ENCODE measurements at regions not wholly inside any gene's neighbourhood (a gene's known extent, or its start where the extent isn't known, plus 50 kb on each side); places are given as distances from the start of the nearest gene placed in this dataset.

- no peak for DNase-seq
Measured at GRCh38 chr2:236720974-236721540, 151.4 kb downstream of the ACKR3 start.

DNA sequence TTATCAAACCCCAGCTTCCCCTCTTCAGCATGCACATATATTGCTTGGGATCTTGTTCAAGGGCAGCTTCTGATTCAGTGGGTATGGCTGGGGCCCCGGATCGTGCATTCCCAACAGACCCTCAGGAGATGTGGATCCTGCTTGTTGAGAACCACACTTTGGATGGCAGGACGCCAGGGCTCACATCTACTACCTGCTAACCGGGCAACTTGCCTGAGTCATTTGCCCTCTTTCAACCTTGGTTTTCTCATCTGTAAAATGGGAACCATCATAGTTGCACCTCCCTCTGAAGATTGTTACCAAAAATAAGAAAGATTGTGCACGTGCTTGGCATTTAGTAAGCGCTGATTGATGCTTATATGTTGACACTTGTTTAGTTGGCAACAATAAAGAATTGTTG is 154.6 kb downstream of the ACKR3 start:
- no peak for DNase-seq

DNA sequence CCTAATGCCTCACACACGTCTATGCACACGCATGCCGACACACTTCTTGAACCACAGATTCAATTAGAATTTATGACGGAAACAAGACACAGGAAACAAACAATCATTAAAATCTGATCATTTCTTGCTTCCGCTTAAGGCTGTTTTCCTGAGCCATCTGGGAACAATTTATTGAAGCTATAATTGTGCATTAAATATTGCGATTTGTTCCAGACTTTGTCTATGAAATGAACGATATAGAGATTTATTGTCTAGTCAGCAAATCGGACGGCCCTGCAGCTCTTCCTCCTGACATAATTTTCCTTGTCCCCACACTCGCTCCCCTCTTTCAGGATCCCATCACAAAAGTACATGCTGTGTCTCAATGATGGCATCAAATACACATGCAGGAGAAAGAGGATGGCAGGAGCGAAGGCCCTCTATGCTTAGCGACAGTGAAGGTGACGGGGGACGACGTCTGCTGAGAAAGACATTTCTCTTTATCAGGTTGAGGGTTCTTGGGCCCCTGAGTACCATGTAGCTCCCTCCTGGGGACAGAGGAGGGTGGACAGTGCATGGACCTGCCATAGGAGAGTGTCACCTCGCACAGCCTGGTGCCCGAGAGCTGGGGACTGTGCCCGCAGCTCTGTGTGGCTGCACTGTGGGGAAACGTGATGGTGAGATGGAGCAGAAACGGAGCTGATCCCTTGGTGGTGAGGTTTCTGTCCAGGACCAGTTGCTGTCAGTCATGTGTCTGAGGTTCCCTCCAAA is 157.3 kb downstream of the ACKR3 start:
- DNase-seq = no peak

- no peak for DNase-seq
Measured at GRCh38 chr2:236728916-236729670, 159.5 kb downstream of the ACKR3 start.

DNA sequence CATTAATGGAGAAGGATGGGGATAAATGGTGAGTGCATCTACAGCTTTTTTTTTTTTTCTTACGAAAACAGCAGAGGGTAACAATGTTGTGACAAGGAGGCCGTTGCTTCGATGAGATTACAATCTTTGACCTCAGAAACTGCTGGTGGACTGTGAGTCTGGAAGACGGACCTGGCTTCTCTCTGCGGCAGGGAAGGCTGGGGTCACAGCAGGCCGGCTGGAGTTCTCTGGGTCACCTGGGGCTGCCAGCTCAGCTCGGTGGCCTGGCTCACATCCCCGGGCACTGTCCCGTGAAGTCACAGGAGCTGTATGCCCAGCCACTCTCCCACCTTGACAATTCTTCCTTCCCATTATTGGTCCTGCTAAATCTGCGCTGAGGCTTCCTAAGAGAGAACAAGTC is 160.8 kb downstream of the ACKR3 start:
- DNase-seq = no peak

DNA sequence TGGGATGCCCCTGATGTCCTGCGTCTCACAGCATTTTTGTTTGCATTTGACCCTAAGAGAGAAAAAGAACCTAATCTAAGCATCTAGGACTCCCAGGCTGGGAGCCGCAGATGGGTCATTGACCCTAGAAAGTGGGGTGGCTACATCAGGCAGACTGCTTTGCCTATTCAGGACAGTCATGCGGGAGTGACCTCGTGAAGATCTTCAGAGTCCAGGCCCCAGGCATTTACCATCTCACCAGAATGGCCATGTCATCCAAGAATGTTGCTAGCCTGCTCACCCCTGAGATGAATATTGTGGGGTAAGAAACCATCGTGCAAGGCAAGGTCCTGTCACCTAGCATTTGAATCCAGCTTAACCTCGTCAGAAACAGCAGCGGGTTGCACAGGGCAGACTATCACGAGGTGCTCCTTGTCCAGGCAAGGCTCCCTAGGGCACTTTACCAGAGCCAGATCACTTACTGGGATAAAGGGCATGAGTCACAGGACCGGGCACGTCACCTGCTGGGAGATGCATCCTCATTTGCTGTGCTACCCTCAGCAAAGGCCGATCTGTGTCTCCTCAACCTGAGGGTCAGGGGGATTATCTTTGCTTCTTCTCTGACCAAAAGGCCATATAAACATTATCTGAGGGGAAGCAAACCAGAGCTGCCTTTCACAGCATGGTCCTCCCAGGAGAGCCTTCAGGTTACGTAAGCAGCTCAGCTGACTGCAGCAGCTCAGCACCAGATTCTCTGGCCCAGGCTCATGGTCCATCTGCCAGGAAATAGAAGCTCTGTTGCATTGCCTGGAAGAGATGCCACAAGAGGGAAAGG is 162.3 kb downstream of the ACKR3 start:
- DNase-seq = no peak

DNA sequence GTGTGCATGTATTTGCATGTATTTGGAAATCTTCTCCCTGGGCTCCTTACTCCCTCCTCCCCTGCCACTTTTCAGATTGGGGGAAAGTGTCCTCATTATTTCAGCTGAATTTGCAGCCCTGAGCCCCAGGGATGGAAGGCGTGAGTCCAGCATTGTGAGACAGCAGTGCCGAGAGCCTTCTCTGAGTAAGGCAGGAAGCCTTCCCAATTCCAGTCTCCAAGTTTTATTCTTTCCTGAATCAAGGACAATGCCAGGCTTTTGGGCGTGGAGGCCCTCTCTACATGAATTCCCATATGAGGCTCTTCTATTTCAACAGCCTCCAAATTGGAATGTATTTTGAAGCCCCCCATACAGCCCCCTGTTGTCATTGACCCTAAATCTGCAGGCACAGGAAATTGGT is 163.5 kb downstream of the ACKR3 start:
- DNase-seq = no peak

GRCh38 chr2:236735825-236736238 is 166.2 kb downstream of the ACKR3 start:
- DNase-seq = no peak

DNA sequence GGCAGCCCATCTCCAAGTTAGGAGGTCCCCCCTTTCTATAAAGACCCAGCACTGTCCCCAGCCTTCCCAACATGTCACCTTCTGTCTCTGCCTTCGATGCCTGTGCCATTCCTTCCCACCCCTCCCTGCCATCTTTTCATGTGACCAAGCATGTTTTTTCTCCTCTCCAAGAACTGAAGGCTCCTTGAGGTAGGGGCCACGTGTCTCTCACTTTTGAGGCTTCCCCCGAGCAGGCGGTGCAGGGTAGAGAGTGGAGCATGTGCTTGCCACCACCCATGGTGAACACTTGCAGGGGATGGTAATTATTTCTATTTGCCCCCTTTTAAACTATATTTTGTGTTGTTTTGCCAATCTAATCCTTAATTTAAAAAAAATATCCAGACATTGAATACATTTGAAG is 168.4 kb downstream of the ACKR3 start:
- no peak for DNase-seq

DNA sequence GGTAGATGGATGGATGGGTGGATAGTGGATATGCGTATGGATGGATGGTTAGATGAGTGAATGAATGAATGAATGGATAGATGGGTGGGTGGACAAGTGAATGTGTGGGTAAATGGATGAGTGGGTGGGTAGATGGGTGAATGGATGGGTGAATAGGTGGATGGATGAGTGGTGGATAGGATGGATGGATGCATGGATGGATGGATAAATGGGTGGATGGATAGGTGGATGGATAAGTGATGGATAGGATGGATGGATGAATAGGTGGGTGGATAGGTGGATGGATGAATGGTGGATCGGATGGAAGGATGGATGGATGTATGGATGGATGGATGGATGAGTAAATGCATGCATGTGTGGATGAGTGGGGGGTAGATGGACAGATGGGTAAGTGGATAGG is 169.3 kb downstream of the ACKR3 start:
- DNase-seq = no peak

DNA sequence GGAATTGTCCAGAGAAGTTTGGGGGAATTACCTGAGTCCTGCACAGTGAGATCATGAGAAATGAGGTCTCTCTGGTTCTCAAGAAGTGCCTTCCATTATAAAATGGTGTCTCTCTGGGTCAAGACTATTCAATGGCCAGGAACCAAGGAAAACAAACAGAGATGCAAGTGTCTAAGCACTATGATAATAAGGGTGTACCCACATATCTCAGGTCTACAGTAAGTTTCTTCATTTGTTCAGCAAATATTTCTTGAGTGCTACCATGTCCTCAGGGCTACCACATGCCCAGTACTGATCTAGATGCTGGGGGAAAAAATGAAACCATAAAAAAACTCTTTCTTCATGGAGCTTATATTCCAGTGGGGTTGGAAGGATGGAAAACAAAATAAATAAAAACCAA is 170.0 kb downstream of the ACKR3 start:
- DNase-seq = no peak

DNA sequence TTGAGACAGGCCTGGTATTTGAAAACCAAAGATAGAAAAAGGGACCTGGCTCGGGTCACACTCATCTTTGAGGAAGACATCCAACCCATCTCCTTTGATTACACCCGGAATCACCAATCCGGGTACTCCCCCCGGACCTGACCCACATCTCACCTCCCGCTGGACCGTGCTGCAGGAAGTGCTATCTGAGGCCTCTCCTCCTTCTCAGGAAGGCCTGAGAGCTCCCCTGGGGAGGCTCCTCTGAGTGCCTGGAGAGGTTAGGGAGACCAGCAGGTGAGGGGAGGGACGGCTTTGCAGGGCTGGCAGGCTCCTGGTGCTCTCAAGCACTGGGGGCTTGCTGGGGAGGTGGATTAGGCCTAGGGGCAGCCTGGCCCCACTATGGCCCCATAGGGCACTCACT is 170.9 kb downstream of the ACKR3 start:
- no peak for DNase-seq

GRCh38 chr2:236743039-236743920 is 173.7 kb downstream of the ACKR3 start:
- no peak for DNase-seq

- DNase-seq = no peak
Measured at GRCh38 chr2:236743921-236744280, 174.3 kb downstream of the ACKR3 start.

DNA sequence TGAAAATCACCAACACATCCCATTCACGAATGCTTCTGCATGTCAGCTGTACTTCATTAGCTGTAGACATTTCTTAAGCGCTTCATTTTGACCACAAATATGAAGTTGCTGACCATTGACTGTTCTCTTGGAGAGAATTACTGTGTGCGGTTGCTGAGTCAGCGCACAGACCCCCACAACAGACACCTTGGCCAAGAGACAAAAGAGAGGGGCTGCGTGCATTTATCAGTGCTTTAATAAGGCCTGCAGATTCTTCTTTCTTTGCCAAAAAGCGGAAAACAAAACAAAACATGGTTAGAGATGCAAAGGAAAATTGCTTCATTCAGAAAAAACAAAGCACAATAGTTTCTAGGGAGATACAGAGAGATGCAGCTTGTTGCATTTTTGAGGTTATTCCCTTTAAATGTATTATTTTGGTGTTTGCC is 174.7 kb downstream of the ACKR3 start:
- DNase-seq = no peak

DNA sequence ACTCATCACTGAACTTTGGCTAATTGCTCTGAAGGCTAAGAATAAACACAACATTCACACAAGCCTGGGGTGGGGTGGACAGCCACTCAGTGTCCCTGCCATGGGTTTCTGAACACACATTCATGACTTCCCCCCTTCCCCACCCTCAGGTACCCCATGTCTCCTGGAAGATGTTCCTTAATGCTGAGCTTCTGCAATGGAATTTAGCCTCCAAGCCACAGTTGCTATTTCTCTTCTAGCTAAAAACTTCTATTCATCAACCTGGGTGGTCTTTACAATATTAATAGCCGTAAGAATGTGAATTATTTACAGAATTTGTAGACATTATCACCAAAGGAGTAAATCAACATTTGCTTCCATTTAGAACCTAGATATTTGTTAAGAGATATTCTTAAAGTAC is 175.1 kb downstream of the ACKR3 start:
- DNase-seq = no peak

DNA sequence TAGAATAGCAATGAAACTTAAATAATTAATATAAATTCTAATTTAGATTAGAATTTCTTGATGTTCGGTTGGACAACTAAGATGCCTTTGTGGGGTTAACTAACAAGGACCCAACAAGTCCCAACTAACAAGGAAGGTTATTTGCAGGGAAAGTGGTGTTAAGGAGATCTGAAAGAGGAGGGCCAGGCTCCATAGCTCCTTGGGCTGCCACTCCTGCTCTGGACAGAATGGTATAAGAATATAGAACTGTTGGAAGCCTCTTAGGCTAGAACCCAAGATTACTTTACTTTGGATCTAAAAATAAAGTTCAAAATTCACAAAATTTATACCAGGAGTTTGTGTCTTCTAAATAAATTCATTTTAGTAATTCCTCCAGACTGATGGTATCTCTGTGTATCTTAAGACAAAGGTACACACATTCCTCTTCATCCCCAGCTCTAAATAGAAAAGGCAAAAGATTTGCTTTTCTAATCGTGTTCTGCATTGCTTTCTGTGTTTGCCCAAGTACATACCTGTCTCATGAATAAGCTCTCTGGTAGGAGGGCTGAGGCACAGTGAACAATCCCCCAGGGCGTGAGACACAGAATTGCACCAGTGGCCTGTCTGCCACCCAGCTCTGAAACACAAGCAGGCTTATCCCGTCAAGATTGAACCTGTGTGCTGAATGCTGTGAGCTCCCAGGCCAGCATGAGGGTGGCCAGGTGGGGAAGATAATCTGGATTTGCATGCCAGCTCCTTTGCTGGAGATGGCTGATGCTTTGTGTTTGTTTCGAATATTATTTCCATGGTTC is 176.0 kb downstream of the ACKR3 start:
- DNase-seq = no peak

- DNase-seq = no peak
Measured at GRCh38 chr2:236746833-236747232, 177.2 kb downstream of the ACKR3 start.

DNA sequence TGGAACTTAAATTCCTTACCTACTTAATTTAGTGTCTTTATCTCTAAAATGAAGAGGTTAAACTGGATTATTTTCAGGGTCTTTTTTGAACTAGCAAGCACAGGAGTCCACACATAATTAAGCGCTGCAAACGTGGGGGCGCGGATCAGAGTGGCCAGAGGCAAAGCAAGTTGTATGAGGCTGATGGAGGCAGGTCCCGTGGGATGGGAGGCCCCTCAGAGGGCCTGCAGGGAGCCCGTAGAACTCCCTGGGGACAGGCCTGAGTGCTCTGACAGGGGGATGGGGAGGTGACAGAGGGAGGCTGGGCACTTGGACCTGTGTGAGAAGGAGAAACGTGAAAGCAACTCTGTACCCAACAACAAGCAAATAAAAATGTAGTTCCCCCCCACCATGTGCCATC is 177.8 kb downstream of the ACKR3 start:
- no peak for DNase-seq

DNA sequence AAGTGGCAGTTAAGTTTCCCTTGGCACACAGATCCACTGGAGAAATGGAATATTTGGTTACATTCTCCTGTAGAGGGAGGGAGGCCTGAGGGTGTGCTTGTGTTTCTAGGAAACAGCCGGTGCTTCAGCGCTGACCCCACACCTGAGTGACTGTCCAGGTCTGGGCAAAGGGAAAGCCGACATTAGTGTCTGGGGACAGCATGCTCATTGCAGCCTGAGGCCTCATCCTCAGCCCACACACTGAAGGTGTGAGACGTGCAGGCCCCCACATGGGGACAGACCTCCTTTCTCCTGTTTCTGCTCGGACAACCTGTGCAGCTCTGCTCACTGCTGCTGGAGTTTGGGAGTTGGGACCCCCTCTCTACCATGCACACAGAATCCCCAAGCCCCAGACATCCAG is 178.3 kb downstream of the ACKR3 start:
- no peak for DNase-seq

DNA sequence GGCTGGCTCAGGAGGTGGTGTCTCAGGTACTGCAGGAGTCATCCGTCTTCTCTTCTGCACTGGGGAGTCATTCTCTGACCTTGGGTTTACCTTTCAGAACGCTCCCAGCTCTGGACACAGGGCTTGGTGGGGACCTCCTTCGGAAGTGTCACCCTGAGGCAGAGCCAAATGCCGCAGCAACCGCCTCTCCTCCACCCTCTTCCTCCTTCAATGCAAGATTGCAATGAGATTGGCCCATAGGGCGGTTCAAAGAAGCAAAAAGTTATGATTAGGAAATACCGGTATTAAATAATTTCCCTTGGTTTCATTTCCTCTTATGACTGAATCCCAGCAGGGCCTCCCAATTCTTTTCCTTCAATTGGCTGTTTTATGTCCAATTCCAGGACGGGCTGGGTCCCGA is 178.8 kb downstream of the ACKR3 start:
- no peak for DNase-seq

DNA sequence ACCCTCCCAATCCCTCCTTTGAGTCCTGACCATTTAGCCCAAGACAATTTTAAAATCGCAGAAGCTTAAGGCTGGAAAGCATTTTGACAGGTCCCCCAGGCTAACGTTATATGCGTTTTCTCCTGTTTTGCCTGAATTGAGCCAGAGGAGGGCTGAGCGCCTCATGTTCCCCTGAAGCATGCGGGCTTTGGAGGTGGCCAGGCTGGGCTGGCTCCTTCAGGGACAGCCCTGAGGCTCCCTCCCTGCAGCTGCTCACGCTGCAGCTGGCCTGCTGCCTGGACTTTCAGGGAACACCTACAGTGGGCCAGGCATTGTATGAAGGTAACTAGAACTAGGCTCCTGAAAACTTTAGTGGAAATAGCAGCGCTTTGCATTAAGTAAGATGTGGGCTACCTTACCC is 179.2 kb downstream of the ACKR3 start:
- DNase-seq = no peak
